ENCODE measurements at regions not wholly inside any gene's neighbourhood (a gene's known extent, or its start where the extent isn't known, plus 50 kb on each side); places are given as distances from the start of the nearest gene placed in this dataset.

DNA sequence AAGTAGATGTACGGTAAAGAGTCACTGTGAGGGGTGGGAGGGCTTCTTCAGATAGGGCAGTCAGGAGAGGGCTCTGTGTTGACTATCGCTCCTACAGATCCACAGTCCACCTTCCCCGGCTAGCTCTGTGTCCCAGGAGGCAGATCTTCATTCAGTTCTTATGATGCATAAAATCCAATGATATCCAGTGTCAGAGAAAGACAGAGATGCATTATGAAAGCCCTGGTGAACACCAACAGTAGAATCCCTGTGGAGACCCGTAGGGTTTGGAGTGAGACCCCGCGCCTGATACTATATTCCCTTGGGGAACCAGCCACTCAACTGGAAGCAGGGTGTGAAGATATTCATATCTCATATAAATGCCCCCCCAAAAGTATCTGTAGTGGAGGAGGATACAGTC lies 119.8 kb upstream of the SLCO3A1 start:
- DNase-seq (ENCODE audit: low spot score), result no peak

DNA sequence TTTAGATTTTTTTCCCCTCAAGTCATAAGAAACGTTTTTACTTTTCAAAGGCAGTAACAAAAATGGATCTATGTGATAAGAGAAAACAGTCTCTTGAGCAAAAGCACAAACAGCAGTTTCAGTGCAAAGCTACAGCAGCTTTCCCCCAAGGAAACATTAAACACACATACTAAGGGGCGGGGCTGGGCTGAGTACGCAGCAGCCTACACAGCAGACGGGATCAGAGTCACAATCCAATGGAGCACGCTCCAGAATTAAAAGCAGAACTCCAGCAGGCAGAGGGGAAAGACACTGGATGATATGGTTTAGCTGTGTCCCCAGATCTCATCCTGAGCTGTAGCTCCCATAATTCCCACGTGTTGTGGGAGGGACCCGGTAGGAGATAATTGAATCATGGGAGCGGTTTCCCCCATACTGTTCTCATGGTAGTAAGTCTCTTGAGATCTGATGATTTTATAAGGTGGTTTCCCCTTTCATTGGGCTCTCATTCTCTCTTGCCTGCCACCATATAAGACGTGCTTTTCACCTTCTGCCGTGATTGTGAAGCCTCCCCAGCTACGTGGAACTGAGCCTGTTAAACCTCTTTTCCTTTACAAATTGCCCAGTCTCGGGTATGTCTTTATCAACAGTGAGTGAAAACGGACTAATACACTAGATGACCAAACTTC lies 116.2 kb upstream of the SLCO3A1 start:
- no peak for DNase-seq (ENCODE audit: low spot score)

DNA sequence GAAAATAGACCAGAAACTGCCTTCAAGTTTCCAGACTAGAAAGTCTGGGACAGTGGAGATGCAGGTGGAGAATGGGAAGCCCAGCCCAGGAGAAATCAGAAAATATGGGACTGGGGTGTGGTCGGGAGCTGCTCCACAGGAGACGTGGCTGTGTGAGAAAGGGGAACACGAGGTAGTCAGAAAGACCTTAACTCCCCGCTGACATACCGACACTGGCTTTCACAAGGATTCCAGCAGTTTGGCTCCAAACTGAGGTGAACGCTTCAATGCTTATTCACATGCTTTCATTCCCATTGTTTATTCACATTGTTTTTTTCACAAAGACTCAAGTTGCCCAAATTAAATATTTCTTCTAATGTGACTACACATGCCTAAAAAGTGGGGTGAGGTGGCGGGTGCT lies 111.5 kb upstream of the SLCO3A1 start:
- DNase-seq (ENCODE audit: low spot score), result no peak

DNA sequence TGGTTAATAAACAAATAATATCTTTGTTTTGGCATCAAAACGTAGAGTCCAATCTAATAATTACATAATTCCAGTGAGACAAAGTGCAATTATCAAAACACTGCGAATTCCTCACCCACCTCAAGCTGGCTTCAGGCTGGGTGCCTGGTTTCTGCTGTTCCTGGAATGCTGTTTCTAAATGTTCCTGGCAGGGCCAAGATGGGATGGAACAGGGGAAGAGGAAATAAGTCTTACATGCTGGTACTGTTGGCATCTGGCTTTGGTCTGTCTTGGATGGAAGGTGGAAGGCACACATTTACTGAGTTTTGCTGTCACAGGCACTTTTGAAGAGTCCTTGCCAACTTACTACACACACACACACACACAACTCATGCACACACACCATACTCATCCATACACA lies 101.9 kb upstream of the SLCO3A1 start:
- DNase-seq (ENCODE audit: low spot score), result no peak

DNA sequence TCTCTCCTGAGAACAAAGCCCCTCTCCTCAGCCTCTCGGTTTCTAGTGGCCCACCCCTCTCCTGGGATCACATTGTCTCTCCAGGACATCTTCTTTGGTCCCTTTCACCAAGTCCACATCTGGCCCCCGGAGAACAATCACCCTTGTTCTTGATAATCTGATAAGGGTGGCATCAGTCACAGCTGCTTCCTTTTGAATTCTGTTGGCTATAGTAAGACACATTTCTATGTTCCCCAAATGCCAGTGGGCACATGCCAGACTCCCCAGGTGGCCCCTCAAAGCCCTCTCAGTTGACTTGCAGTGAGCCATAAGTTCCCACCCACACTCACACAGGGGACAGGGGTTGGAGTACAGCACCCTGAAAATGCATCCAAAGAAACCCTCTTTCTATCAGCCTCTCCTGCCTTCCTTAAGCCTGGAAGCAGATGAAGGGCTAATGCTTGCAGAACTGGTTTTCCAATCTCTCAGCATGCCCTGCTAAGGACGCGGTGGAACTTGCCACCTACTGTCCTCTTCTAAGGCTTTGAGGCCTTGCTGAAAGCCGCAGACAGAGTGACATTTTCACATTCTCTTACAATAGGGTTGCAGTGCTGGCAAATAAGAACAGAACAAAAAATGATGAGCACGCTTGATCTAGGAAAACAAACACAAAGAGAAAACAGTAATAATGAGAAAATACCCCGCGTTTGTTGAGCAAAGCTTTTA lies 101.3 kb upstream of the SLCO3A1 start:
- no peak for DNase-seq (ENCODE audit: low spot score)

DNA sequence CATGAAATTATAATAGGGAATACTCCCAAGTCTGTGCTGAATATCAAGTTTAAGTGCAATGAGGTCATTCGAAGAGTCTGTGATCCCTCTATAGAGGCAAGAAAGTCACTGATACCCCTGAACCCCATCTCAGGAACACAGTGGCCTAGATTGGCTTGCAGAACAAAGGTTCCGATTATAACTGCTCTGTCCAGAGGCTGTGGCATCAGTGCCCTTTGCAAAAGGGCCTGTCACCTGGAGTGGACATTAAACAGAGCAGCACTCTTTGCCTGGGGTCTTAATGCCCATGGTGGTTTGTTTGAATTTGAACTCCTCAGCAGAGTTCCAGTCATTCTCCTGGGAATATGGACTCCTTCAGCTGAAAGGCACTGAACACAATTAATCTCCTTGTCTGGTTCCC lies 93.9 kb upstream of the SLCO3A1 start:
- no peak for DNase-seq (ENCODE audit: low spot score)

DNA sequence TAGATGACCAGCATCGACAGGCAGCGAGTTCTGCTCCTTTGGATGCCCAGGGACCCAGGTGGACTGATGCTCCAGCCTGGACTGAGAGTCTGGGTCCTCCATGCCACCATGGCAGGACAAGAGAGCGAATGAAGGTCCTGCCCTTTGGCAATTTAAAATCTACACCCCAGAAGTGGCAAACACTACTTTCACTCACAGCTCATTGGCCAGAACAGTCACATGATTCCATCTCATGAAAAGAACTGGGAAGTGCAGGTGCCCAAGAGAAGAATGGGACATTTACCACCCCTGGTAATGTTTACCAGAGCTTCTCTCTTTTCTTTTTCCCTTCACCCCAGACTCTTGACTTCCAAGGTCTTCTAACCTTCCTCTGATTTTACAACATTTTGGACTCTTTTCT lies 87.8 kb upstream of the SLCO3A1 start:
- DNase-seq (ENCODE audit: low spot score), result no peak

DNA sequence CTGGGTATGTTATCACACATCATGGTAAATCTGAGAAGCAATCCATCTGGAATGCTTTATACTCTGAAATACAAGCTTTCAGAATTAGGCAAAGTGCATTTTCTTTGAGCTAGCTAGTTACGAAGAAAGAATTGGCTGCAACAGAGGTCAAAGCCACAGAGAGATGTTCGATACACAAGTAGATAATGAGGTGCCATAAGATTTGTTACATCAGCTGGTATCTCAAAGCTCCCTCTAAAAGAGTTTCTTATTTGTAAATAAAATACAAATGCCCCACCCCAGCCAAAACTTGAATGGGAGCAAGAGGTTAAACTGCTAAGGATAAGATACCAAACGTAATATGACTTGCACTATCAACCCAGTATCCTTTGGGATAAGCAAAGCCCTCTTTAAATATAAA lies 84.0 kb upstream of the SLCO3A1 start:
- no peak for DNase-seq (ENCODE audit: low spot score)

DNA sequence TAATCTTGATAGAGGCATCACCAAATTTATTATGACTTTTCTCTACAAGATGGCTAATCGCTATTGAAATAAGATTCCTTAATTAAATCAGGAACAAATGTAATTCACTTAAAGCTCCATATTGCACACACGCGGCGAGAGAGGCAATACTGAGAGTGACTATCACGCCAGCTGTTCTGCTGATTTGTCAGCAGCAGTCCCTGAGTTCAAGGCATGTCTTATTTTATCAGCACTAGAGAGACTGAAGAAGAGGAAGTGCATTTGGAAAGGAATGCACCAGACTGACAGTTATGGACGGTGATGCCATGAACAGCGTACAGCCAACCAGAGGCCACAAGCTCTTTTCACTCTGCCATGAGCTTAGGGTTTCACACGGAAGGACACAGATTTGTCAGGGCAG lies 83.6 kb upstream of the SLCO3A1 start:
- no peak for DNase-seq (ENCODE audit: low spot score)

DNA sequence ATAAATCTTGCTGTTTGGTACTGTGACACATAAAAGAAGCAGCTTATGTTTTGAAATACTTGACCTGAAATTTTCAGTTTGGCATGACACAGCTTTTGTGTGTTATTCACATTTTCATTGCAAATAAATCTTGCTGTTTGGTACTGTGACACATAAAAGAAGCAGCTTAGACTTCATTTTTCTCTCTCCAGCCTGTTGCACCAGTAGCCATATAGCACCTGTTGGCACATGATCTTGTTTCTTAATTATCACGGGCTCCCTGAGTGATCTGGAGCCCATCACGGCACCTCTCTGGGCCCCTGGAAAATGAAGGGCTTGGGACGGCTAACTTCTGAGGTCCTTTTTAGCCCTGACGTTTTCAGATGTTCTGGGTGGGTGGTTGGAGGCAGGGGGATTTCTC lies 77.4 kb upstream of the SLCO3A1 start:
- no peak for DNase-seq (ENCODE audit: low spot score)

DNA sequence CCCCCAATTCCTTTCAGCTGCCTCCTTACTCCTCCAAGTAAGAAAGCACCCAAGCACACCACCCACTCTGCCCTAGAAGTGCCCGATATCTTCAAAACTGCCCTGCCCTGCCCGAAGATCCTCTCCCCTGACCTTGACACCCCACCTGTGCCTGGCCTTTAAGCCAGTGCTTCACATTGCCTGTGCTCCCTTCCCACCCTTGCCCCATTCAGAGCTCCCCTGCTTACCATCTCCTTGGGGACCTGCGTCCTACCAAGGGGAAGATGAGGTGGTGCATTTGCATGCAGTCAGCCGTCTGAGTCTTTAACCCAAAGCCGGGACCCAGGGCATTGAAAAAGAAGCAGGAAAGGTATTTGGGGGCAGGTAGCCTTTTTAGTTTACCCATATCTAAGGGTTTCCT lies 73.5 kb upstream of the SLCO3A1 start:
- DNase-seq (ENCODE audit: low spot score), result no peak

DNA sequence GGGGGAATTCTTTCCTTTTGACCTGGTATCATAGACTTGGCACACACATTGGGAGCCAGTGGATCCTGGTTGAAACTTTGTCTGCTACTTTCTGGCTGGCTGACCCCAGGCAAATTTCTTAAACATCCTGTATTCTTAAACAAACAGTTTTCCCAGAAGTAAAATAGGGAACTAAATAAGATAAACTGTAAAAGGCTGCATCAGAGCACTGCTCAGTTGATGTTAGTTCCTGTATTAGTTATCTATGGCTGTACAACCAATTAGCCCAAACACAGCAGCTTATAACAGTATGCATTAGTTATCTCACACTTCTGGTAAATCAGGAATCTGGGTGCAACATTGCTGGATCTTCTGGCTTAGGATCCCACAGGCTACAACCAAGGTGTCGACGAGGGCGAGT lies 73.1 kb upstream of the SLCO3A1 start:
- no peak for DNase-seq (ENCODE audit: low spot score)

DNA sequence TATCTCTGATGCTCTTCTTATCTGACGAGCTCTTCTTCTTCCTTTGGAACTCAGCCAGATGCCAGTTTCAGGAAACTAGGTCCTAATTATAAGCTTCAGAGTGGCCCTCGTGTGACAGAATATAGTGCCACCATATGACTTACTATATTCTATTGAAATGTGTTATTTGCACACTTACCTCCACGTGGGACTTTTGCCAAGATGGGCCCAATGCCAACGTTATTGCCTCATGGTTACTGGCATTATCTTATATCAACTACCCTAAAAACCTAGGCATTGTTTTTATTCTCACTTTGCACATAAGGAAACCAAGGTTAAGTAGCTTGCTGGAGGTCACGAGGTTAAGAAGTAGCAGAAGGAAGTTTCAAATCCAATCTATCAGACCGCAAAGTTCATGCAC lies 71.3 kb upstream of the SLCO3A1 start:
- DNase-seq (ENCODE audit: low spot score), result no peak

DNA sequence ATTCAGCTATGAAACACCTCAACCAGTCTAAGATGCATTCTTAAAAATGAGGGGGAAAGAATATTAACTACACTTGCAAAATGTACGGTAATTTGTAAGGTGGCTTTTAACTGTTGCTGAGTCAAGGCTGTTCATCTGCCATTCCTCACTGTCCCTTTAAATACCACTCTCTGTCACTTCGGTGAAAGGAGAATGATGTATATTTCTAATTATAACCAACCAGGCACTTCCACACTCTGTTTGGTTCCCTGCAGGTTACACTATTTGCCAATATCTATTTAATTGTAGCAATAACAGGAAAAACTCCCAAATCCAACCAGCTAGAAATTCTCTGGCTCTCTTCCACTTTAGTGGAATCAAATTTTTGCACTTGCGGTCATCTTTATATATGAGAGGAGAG lies 70.5 kb upstream of the SLCO3A1 start:
- no peak for DNase-seq (ENCODE audit: low spot score)

DNA sequence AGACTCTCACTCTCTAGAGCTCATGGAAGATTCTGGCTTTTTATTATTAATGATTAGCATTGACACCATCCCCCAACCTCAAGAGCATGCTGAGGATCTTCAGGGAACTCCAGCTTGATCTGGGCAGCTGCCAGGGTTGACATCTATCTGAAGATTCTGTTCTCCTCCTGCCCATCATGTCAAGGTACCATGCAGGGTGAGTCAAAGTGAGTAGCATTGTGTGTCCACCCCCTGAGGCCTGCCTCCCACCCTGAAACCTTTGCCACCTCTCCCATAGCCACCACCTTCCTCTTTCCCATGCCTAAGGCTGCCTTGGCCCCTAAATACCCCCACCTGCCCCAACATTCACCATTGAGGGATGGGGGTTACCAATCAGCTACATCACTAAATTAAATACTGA lies 70.1 kb upstream of the SLCO3A1 start:
- no peak for DNase-seq (ENCODE audit: low spot score)

DNA sequence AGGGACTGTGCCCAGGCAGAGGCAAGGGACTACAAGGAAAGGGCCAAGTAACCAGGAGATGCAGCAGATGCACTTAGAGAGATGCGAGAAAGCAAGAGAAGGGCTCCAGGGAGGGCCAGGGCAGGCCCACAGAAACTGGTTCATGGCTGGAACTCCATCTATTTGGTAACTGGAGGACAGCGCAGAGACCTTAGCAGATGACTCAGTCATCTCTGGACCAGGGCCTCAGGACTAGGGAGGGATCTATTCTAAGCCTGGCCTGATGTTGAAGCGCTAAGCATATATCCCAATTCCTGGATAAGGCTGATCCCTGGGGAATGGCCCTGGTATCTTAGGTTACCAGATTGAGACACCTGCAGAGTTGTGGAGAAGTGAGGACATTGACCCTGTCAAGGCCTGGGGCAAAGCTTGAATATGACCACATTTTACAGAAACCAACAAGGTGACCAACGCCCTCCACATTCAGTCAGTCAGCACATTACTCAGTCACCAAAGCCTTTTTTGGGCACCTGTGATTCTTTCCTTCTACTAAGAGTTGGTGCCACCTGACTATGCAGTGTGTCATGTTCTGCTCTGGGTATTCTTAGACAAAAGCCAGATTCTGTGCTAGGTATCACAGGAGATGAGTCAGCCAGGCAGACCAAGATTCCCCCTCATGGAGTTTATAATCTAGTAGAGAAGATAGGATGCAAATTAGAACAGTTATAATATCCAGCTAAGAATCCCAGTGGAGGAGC lies 68.4 kb upstream of the SLCO3A1 start:
- no peak for DNase-seq (ENCODE audit: low spot score)

DNA sequence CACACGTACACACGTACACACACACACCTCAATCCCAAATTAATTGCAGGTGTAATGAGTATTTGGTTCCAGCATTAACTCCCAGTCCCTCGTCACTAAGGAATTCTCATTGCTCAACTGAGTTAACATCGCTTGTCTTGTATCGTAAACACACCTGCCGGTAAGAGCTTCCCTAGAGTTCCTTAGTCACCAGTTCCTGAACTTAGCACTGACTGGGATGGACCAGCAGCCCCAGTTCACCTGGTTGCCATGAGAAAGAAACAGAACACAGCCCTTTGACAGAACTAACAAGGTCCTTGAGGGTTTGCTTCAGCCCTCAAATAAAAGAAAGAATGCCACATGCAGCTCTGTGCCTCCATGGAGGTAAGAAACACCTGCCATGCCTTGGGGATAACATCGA lies 66.3 kb upstream of the SLCO3A1 start:
- no peak for DNase-seq (ENCODE audit: low spot score)

DNA sequence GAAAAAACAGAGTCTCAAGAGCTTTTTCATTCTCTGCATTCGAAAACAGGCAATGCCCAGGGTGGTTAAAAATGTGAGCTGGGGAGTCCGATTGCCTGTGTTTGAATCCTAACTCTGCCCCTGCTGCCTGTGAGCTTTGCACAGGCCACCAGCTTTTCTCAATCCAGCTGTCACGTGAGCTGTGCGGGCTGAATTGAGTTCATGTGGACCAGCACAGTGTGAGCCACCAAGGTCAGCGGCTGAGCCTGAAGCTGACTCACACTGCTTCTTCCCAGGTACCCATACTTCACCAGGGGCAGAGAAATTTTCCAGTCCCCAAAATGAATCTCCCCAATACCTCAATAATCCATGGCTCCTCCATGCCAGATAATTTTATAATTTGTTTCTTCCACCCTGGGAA lies 64.4 kb upstream of the SLCO3A1 start:
- DNase-seq (ENCODE audit: low spot score), result no peak

DNA sequence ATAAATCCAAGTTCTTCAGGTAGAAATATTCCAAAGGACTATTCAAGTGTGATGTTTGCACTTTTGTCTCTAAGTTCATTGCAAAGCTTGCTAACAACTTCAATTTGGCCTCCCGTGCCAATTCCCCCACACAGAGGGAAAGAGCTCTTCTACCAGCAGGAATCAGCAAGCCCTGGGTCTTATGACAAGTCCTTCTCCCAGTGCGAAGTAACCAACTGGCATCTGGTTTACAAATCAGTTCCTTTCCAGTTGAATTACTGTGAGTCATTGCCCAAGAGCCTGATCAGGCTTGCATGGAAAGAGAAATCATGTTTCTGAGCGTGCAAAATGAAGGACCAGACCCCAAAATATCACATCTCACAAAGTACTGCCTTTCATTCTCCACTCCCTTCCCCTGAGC lies 62.7 kb upstream of the SLCO3A1 start:
- DNase-seq (ENCODE audit: low spot score), result no peak

DNA sequence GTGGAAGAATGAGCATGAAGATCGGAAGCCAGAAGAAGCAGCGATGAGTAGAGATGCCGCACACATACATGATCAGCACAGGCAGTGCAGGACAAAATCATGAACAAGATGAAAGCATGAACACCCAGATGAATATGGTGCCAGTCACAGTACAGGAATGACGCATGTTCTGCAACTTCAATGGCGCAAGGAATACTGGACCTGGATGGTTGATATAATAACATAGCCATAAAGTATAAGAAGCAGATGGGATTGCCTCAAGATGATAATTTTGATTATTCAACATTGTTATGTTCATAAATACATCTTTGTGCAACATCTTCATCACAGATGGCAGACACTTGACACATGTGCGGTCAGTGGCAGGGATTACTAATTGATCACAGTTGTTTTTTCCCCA lies 59.7 kb upstream of the SLCO3A1 start:
- DNase-seq (ENCODE audit: low spot score), result no peak

DNA sequence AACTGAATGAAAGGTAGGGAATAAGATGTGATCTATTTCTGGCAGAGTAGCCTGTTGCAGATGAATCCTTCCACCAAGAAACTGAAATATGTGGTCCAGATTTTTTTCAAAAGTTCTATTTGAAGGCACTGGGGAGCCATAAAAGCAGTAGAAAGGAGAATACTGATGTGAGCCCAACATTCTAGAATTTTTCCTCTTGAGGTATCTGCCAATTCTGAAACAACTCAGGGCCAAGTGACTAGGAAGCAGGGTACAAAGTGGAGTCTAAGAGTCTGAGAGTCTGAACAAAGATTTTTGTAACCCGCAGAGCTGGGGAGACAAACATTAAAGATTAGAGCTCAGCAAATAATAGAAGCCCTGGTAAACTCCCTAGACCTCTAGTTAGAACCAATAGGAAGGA lies 58.3 kb upstream of the SLCO3A1 start:
- DNase-seq (ENCODE audit: low spot score), result no peak

DNA sequence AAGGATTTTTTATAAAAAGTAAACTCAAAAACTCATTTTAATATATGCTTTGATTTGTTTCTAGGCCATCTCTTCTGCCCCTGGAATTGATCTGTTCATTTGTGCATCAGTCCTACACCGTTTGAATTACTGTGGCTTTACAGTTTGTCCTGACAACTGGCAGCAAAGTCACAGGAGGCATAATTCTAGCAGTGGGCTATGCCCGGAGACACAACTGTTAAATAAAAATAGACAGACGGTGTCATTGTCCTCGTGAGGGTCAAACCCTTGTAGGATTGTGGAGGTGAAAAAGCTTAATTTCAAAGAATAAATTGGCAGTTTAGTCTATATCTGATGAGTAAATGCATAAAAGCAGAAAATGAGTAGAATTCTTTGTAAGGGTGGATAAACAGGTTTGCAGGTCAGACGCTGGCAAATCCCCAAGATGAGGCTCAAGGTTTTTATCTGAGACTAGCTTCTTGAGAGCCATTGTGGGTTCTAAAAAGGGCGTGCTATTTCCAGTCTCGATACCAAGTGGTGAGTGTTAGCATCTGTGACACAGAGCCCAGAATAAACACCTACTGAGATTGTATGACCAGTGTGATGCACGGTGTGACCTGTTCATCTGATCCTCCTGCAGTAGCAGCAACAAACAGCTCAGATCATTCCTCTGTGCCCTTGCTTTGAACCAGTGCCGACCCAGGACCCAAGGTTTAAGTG lies 51.5 kb upstream of the SLCO3A1 start:
- no peak for DNase-seq (ENCODE audit: low spot score)

DNA sequence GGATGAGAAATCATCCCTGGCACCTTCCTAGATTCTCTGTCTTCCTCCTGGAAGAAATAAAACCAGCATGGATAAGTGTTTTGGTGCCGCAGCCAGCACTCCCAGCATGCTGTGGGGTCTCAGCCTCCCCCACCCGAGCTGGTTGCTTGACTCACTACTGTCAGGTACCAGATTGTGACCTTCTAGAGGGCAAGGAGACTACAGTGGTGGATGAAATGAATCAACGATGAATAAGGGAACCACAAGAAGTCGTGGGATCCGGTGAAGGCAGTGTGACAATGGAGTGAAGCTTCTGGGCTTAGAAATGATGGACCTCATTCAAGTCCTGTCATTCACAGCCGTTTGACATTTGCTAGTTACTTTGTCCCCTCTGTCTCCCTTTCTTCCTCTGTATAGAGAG lies 50.2 kb upstream of the SLCO3A1 start:
- no peak for DNase-seq (ENCODE audit: low spot score)
